Heart left ventricle (tissue), 16 donors: ENCODE measurements at regions not wholly inside any gene's neighbourhood (a gene's known extent, or its start where the extent isn't known, plus 50 kb on each side); places are given as distances from the start of the nearest gene placed in this dataset.

Experiments used
- ATAC-seq, 4 donors: fragments of 200-7000 bp; cut with Tn5 transposase; one replicate each; pipeline ENCODE4 v1.9.1; 2020 to 2022; ENCODE audit warnings: moderate library complexity in 4 of 4, mild to moderate bottlenecking in 3 of 4, moderate number of reproducible peaks in 1 of 4
- DNase-seq, 5 donors: peaks; one replicate each; pipeline ENCODE4 v3.0.0-alpha.2; 2020
- H3K27ac ChIP-seq, 12 donors: fragments of 200-600 bp; sonication (generic) in 4 of 12; one replicate each; pipeline versions ENCODE4 v1.5.0 to v1.8.0; 2016 to 2022; ENCODE audit warnings: mild to moderate bottlenecking in 2 of 12
- H3K27me3 ChIP-seq, 9 donors: fragments of 200-600 bp; sonication (generic) in 2 of 9; one replicate each; pipeline versions ENCODE4 v1.5.1 to v1.8.0; 2016 to 2022; ENCODE audit warnings: mild to moderate bottlenecking in 3 of 9
- H3K36me3 ChIP-seq, 9 donors: fragments of 200-600 bp; sonication (generic) in 2 of 9; one replicate each; pipeline versions ENCODE4 v1.5.0 to v1.8.0; 2018 to 2022; ENCODE audit warnings: mild to moderate bottlenecking in 2 of 9
- H3K4me1 ChIP-seq, 12 donors: fragments of 200-600 bp; sonication (generic) in 4 of 12; one replicate each; pipeline versions ENCODE4 v1.5.0 to v1.8.0; 2016 to 2022; ENCODE audit warnings: mild to moderate bottlenecking in 3 of 12
- H3K4me3 ChIP-seq, 12 donors: fragments of 200-600 bp; sonication (generic) in 4 of 12; one replicate each; pipeline versions ENCODE4 v1.5.0 to v1.8.0; 2017 to 2022; ENCODE audit warnings: mild to moderate bottlenecking in 9 of 12, moderate library complexity in 4 of 12
- H3K9me3 ChIP-seq, 12 donors: fragments of 200-600 bp; sonication (generic) in 4 of 12; one replicate each; pipeline versions ENCODE4 v1.5.0 to v1.8.0; 2016 to 2022; ENCODE audit warnings: mild to moderate bottlenecking in 1 of 12
- CTCF ChIP-seq, 12 donors: fragments of 200-600 bp; sonication (generic) in 4 of 12; IDR thresholded peaks; one replicate each; pipeline versions ENCODE4 v1.5.0 to v1.8.0; 2018 to 2022; ENCODE audit warnings: antibody characterized with exemption in 12 of 12, mild to moderate bottlenecking in 5 of 12
- POLR2A ChIP-seq, 2 donors: fragments of 450-650 bp; IDR thresholded peaks; one replicate each; pipeline ENCODE4 v1.6.1; 2017; ENCODE audit warnings: antibody characterized with exemption in 2 of 2, mild to moderate bottlenecking in 2 of 2, moderate library complexity in 2 of 2
- WGBS, 4 donors: extraction: QIAGEN DNeasy Blood & Tissue Kit in 2 of 4; methylation state at CpG; one replicate each; pipeline versions ENCODE4 v1.1.5 to v1.1.7; 2013 to 2018; 5-methylcytosine and 5-hydroxymethylcytosine counted together
- intact Hi-C, 10 donors: fragments of 100-400 bp; cut with DNase I; formaldehyde crosslinking; loops; one replicate each; pipeline versions ENCODE4 v1.11.1 to v1.14.2; 2022
- donor health status: ischemic (EF 13 %, LVEDD 7.1; RV severe dilation, severe dysfunction).
- donor health status: healthy with polysubstance abuse.
- donor health status: DM: no; HTN: yes; CAD: no.
- donor health status: DM: no; HTN: no; CAD: no.
- donor health status: ischemic (EF 25% LVEDD 6.9; RV normal size, moderate dysfunction).
- donor health status: ischemic (EF 25% LVEDD 5.7; RV mildly dilated, moderate dysfunction).
- donor health status: healthy.
- donor health status: DM: yes; HTN: yes; CAD: no.
- donor health status: ischemic (EF 35%, LVEDD 5.7; RV mildly dilated, moderate dysfunction).
- donor health status: nonischemic (EF 11% LVEDD 7.7; RV severe dilation, severe dysfunction).
- donor health status: DM: yes; HTN: yes; CAD: no.
- donor health status: PGD.
- donor health status: ischemic (EF 29% LVEDD 5.4; RV normal size, mild dysfunction).
- donor health status: nonischemic (EF 23%, LVEDD 6.1; RV moderate dilation, normal function).

- intact Hi-C loops: no loop called here
- Histone ChIP-seq H3K4me1 (no peaks in the 10 kb centered on the region), H3K27ac (no peak overlapping the region), H3K27me3 (no peaks in the 10 kb centered on the region), H3K36me3 (no peaks in the 10 kb centered on the region), H3K9me3 (no peaks in the 10 kb centered on the region), H3K4me3 (no peak overlapping the region)
- 51 to 68% (median 64%) methylated on average over 1 of the region's 1 CpG for WGBS, 4 donors
- DNase-seq (no peak), ATAC-seq (no peak)
- TF ChIP-seq POLR2A (IDR thresholded peaks at IDR 0.05) (no peak), CTCF (IDR thresholded peaks at IDR 0.05) (no peak)
Measured at GRCh38 chr10:65365878-65366277, 1560.0 kb upstream of the LRRTM3 start.

DNA sequence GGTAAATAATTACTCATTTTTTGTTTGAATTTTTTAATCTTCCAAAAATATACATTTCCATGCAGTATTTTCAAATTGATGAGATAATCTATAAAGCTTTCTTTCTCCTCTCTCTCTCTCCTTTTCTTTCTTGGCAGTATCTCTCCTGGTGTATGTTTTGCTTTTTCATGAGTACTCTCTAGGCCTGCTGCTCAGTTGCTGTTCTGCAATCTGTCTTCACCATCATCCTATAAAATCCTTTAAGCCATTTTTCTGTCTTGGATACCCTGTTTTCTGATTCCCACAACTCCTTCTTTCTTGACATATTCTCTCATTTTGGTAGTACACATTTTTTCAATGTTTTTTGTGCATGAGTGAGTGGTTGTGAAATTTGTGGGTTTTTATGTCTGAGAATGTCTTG, 1558.1 kb upstream of the LRRTM3 start:
- Histone ChIP-seq H3K36me3 (no peaks in the 10 kb centered on the region), H3K9me3 (no peaks in the 10 kb centered on the region)
- intact Hi-C loops: no loop called here

GRCh38 chr10:65375528-65375927, 1550.3 kb upstream of the LRRTM3 start:
- H3K4me3 ChIP-seq: no peak overlapping the region
- H3K27ac ChIP-seq: no peak overlapping the region
- no peak for DNase-seq
- intact Hi-C loops: no loop called here
- WGBS, 4 donors: 87 to 92% (median 88%) methylated on average over 3 of the region's 3 CpGs
- H3K4me1 ChIP-seq: no peaks in the 10 kb centered on the region
- H3K9me3 ChIP-seq: no peaks in the 10 kb centered on the region
- ATAC-seq: no peak
- no peak for TF ChIP-seq CTCF (IDR thresholded peaks at IDR 0.05)
- no peak for TF ChIP-seq POLR2A (IDR thresholded peaks at IDR 0.05)
- H3K27me3 ChIP-seq: no peaks in the 10 kb centered on the region
- no peaks in the 10 kb centered on the region for H3K36me3 ChIP-seq

More for the DNA sequence above, 1558.1 kb upstream of the LRRTM3 start:
- H3K4me1 ChIP-seq: no peaks in the 10 kb centered on the region
- H3K4me3 ChIP-seq: no peak overlapping the region
- no peak overlapping the region for H3K27ac ChIP-seq
- TF ChIP-seq CTCF (IDR thresholded peaks at IDR 0.05) (no peak), POLR2A (IDR thresholded peaks at IDR 0.05) (no peak)
- no peak for DNase-seq
- H3K27me3 ChIP-seq: no peaks in the 10 kb centered on the region
- ATAC-seq: no peak

GRCh38 chr10:65377687-65378086, 1548.1 kb upstream of the LRRTM3 start:
- ATAC-seq (no peak), DNase-seq (no peak)
- H3K4me3 ChIP-seq: no peak overlapping the region
- H3K4me1 ChIP-seq: no peaks in the 10 kb centered on the region
- no peaks in the 10 kb centered on the region for H3K9me3 ChIP-seq
- H3K36me3 ChIP-seq: no peaks in the 10 kb centered on the region
- H3K27me3 ChIP-seq: no peaks in the 10 kb centered on the region
- WGBS, 4 donors: 69 to 79% (median 74%) methylated on average over 1 of the region's 1 CpG
- no peak overlapping the region for H3K27ac ChIP-seq
- intact Hi-C loops: no loop called here
- TF ChIP-seq POLR2A (IDR thresholded peaks at IDR 0.05): no peak
- TF ChIP-seq CTCF (IDR thresholded peaks at IDR 0.05): no peak
